ENCODE measurements at regions not wholly inside any gene's neighbourhood (a gene's known extent, or its start where the extent isn't known, plus 50 kb on each side); places are given as distances from the start of the nearest gene placed in this dataset.

- no peaks in the 10 kb centered on the region for H3K36me3 Mint-ChIP-seq (ENCODE audit: low read depth)
- no peak overlapping the region for H3K4me3 Mint-ChIP-seq
- H3K4me1 Mint-ChIP-seq: no peaks in the 10 kb centered on the region
- DNase-seq (no peak), ATAC-seq (no peak)
- no peaks in the 10 kb centered on the region for H3K9me3 ChIP-seq (ENCODE audit: control insufficient read depth, low read length, poor library complexity, severe bottlenecking)
- no peak overlapping the region for H3K27ac Mint-ChIP-seq
- peaks cover 11% of the 10 kb centered on the region for H3K27me3 Mint-ChIP-seq
Observed at GRCh38 chr10:113427811-113428558, 124.9 kb upstream of the HABP2 start.

- ATAC-seq: no peak
- peaks cover 5% of the 10 kb centered on the region for H3K27me3 Mint-ChIP-seq
- no peaks in the 10 kb centered on the region for H3K9me3 ChIP-seq (ENCODE audit: control insufficient read depth, low read length, poor library complexity, severe bottlenecking)
- H3K27ac Mint-ChIP-seq: no peak overlapping the region
- no peaks in the 10 kb centered on the region for H3K4me1 Mint-ChIP-seq
- H3K4me3 Mint-ChIP-seq: no peak overlapping the region
- no peaks in the 10 kb centered on the region for H3K36me3 Mint-ChIP-seq (ENCODE audit: low read depth)
- no peak for DNase-seq
Observed at GRCh38 chr10:113430634-113431397, 122.0 kb upstream of the HABP2 start.

GRCh38 chr10:113431398-113432160, 121.3 kb upstream of the HABP2 start:
- Mint-ChIP-seq H3K4me1 (no peaks in the 10 kb centered on the region), H3K27ac (no peak overlapping the region), H3K4me3 (no peak overlapping the region), H3K27me3 (peaks cover 5% of the 10 kb centered on the region), H3K36me3 (ENCODE audit: low read depth) (no peaks in the 10 kb centered on the region)
- ATAC-seq (no peak), DNase-seq (no peak)
- no peaks in the 10 kb centered on the region for H3K9me3 ChIP-seq (ENCODE audit: control insufficient read depth, low read length, poor library complexity, severe bottlenecking)

GRCh38 chr10:113433711-113434110, 119.1 kb upstream of the HABP2 start:
- H3K9me3 ChIP-seq (ENCODE audit: control insufficient read depth, low read length, poor library complexity, severe bottlenecking): no peaks in the 10 kb centered on the region
- Mint-ChIP-seq H3K27ac (no peak overlapping the region), H3K27me3 (peaks cover 5% of the 10 kb centered on the region), H3K36me3 (ENCODE audit: low read depth) (no peaks in the 10 kb centered on the region), H3K4me3 (no peak overlapping the region), H3K4me1 (no peaks in the 10 kb centered on the region)
- DNase-seq (no peak), ATAC-seq (no peak)

GRCh38 chr10:113434315-113434714, 118.5 kb upstream of the HABP2 start:
- H3K4me3 Mint-ChIP-seq: no peak overlapping the region
- H3K9me3 ChIP-seq (ENCODE audit: control insufficient read depth, low read length, poor library complexity, severe bottlenecking): no peaks in the 10 kb centered on the region
- H3K4me1 Mint-ChIP-seq: no peaks in the 10 kb centered on the region
- peaks cover 5% of the 10 kb centered on the region for H3K27me3 Mint-ChIP-seq
- DNase-seq: no peak
- H3K36me3 Mint-ChIP-seq (ENCODE audit: low read depth): no peaks in the 10 kb centered on the region
- H3K27ac Mint-ChIP-seq: no peak overlapping the region
- no peak for ATAC-seq

GRCh38 chr10:113434950-113435349, 117.9 kb upstream of the HABP2 start:
- H3K4me1 Mint-ChIP-seq: no peaks in the 10 kb centered on the region
- peaks cover 5% of the 10 kb centered on the region for H3K27me3 Mint-ChIP-seq
- H3K36me3 Mint-ChIP-seq (ENCODE audit: low read depth): no peaks in the 10 kb centered on the region
- no peak for DNase-seq
- no peaks in the 10 kb centered on the region for H3K9me3 ChIP-seq (ENCODE audit: control insufficient read depth, low read length, poor library complexity, severe bottlenecking)
- ATAC-seq: no peak
- H3K27ac Mint-ChIP-seq: no peak overlapping the region
- no peak overlapping the region for H3K4me3 Mint-ChIP-seq

- no peak overlapping the region for H3K27ac Mint-ChIP-seq
- H3K27me3 Mint-ChIP-seq: peaks cover 5% of the 10 kb centered on the region
- no peaks in the 10 kb centered on the region for H3K4me1 Mint-ChIP-seq
- no peaks in the 10 kb centered on the region for H3K36me3 Mint-ChIP-seq (ENCODE audit: low read depth)
- H3K4me3 Mint-ChIP-seq: no peak overlapping the region
- no peak for ATAC-seq
- no peaks in the 10 kb centered on the region for H3K9me3 ChIP-seq (ENCODE audit: control insufficient read depth, low read length, poor library complexity, severe bottlenecking)
- DNase-seq: no peak
Observed at GRCh38 chr10:113435881-113436280, 117.0 kb upstream of the HABP2 start.

GRCh38 chr10:113436851-113437250, 116.0 kb upstream of the HABP2 start:
- H3K4me1 Mint-ChIP-seq: no peaks in the 10 kb centered on the region
- no peak overlapping the region for H3K27ac Mint-ChIP-seq
- ATAC-seq (no peak), DNase-seq (no peak)
- H3K9me3 ChIP-seq (ENCODE audit: control insufficient read depth, low read length, poor library complexity, severe bottlenecking): no peaks in the 10 kb centered on the region
- peaks cover 11% of the 10 kb centered on the region for H3K27me3 Mint-ChIP-seq
- no peak overlapping the region for H3K4me3 Mint-ChIP-seq
- no peaks in the 10 kb centered on the region for H3K36me3 Mint-ChIP-seq (ENCODE audit: low read depth)

GRCh38 chr10:113438652-113439051, 114.2 kb upstream of the HABP2 start:
- Mint-ChIP-seq H3K36me3 (ENCODE audit: low read depth) (no peaks in the 10 kb centered on the region), H3K27ac (no peak overlapping the region), H3K27me3 (peaks cover 11% of the 10 kb centered on the region), H3K4me1 (no peaks in the 10 kb centered on the region), H3K4me3 (no peak overlapping the region)
- ATAC-seq: no peak
- no peaks in the 10 kb centered on the region for H3K9me3 ChIP-seq (ENCODE audit: control insufficient read depth, low read length, poor library complexity, severe bottlenecking)
- DNase-seq: no peak

GRCh38 chr10:113441220-113441619, 111.6 kb upstream of the HABP2 start:
- H3K4me3 Mint-ChIP-seq: no peak overlapping the region
- H3K27me3 Mint-ChIP-seq: peaks cover 23% of the 10 kb centered on the region
- ATAC-seq (no peak), DNase-seq (no peak)
- H3K9me3 ChIP-seq (ENCODE audit: control insufficient read depth, low read length, poor library complexity, severe bottlenecking): no peaks in the 10 kb centered on the region
- H3K4me1 Mint-ChIP-seq: no peaks in the 10 kb centered on the region
- H3K36me3 Mint-ChIP-seq (ENCODE audit: low read depth): no peaks in the 10 kb centered on the region
- no peak overlapping the region for H3K27ac Mint-ChIP-seq

GRCh38 chr10:113441686-113442270, 111.1 kb upstream of the HABP2 start:
- no peak for ATAC-seq
- DNase-seq: no peak
- H3K4me3 Mint-ChIP-seq: no peak overlapping the region
- H3K36me3 Mint-ChIP-seq (ENCODE audit: low read depth): no peaks in the 10 kb centered on the region
- no peaks in the 10 kb centered on the region for H3K9me3 ChIP-seq (ENCODE audit: control insufficient read depth, low read length, poor library complexity, severe bottlenecking)
- no peaks in the 10 kb centered on the region for H3K4me1 Mint-ChIP-seq
- H3K27me3 Mint-ChIP-seq: peaks cover 23% of the 10 kb centered on the region
- H3K27ac Mint-ChIP-seq: no peak overlapping the region

- DNase-seq (no peak), ATAC-seq (no peak)
- Mint-ChIP-seq H3K4me1 (no peaks in the 10 kb centered on the region), H3K27me3 (peaks cover 27% of the 10 kb centered on the region), H3K4me3 (no peak overlapping the region), H3K36me3 (ENCODE audit: low read depth) (no peaks in the 10 kb centered on the region), H3K27ac (no peak overlapping the region)
- H3K9me3 ChIP-seq (ENCODE audit: control insufficient read depth, low read length, poor library complexity, severe bottlenecking): no peaks in the 10 kb centered on the region
Observed at GRCh38 chr10:113442336-113442735, 110.5 kb upstream of the HABP2 start.
